ENCODE measurements at regions not wholly inside any gene's neighbourhood (a gene's known extent, or its start where the extent isn't known, plus 50 kb on each side); places are given as distances from the start of the nearest gene placed in this dataset.
"Not testable (repeated sequence)": the region's sequence is repeated elsewhere in the genome, so short reads cannot be mapped to it uniquely, and the experiment has no call there.

GRCh38 chr7:63065684-63066083 is 933.0 kb upstream of the ZNF722 start:
- FAIRE-seq (no peak), DNase-seq (ENCODE audit: low read depth, low spot score) (no peak)
- ChIA-PET POLR2A (no interaction called here), CTCF (no interaction called here)
- H3K4me2 ChIP-seq (ENCODE audit: insufficient read depth, low read length), result no peak overlapping the region
- no peaks in the 10 kb centered on the region for H3K79me2 ChIP-seq (ENCODE audit: control insufficient read depth, insufficient read depth, low read length)
- no peaks in the 10 kb centered on the region for H4K20me1 ChIP-seq (replicated peaks; ENCODE audit: control insufficient read depth, extremely low read depth, insufficient read depth, low read length)
- no peaks in the 10 kb centered on the region for H3K9me1 ChIP-seq (replicated peaks; ENCODE audit: control insufficient read depth, extremely low read depth, insufficient read depth, low read length)
- H2AFZ ChIP-seq (ENCODE audit: low read depth, low read length), result no peak overlapping the region
- H3K36me3 ChIP-seq (ENCODE audit: control insufficient read depth in 2 of 2, extremely low read depth in 1 of 2, insufficient read depth in 2 of 2, low read length in 2 of 2), result no peaks in the 10 kb centered on the region
- TF ChIP-seq MAX (IDR thresholded peaks at IDR 0.05; ENCODE audit: insufficient read depth, insufficient read length) (no peak), EZH2 (IDR thresholded peaks at IDR 0.05; ENCODE audit: borderline replicate concordance, low read depth, low read length, severe bottlenecking) (no peak), POLR2AphosphoS5 (IDR thresholded peaks at IDR 0.05; ENCODE audit: insufficient read depth, low read depth, low read length) (no peak), MYC (IDR thresholded peaks at IDR 0.05; ENCODE audit: low read depth, low read length) (no peak), CTCF (IDR thresholded peaks at IDR 0.05; ENCODE audit: extremely low read depth in 1 of 2, insufficient read depth in 1 of 2, low read depth in 1 of 2, low read length in 2 of 2) (no peak), GATA2 (IDR thresholded peaks at IDR 0.05; ENCODE audit: insufficient read depth, insufficient read length, low read depth, low read length) (no peak), JUN (IDR thresholded peaks at IDR 0.05; ENCODE audit: borderline replicate concordance, insufficient read depth, insufficient read length, low read depth) (no peak), POLR2A (IDR thresholded peaks at IDR 0.05; ENCODE audit: low read depth, low read length) (no peak), FOS (IDR thresholded peaks at IDR 0.05; ENCODE audit: borderline replicate concordance, insufficient read depth, low read length) (no peak)
- H3K4me3 ChIP-seq (replicated peaks in 1 of 3; ENCODE audit: insufficient read depth in 1 of 3, low read depth in 1 of 3, low read length in 3 of 3), result no peak overlapping the region
- no peak overlapping the region for H3K27ac ChIP-seq (ENCODE audit: insufficient read depth, low read depth, low read length)
- intact Hi-C loops (cut with micrococcal nuclease), result no loop called here
- no peak overlapping the region for H3K9ac ChIP-seq (replicated peaks; ENCODE audit: extremely low read depth, insufficient read depth, low read length)
- H3K9me3 ChIP-seq (replicated peaks; ENCODE audit: control insufficient read depth, insufficient read depth, low read length), result no peaks in the 10 kb centered on the region
- H3K4me1 ChIP-seq (ENCODE audit: control insufficient read depth, extremely low read depth, insufficient read depth, low read length), result no peaks in the 10 kb centered on the region
- BruUV-seq (replicated peaks), result no TSS peak
- dilution Hi-C loops (cut with MboI; ENCODE audit: extremely low pct_ligation_motif_present, low sequenced_read_pairs), result no loop called here
- no peaks in the 10 kb centered on the region for H3K27me3 ChIP-seq (ENCODE audit: control insufficient read depth in 2 of 2, insufficient read depth in 2 of 2, low read length in 2 of 2)

- H3K27ac ChIP-seq (ENCODE audit: insufficient read depth, low read depth, low read length); H4K20me1 ChIP-seq (replicated peaks; ENCODE audit: control insufficient read depth, extremely low read depth, insufficient read depth, low read length); H3K9me3 ChIP-seq (replicated peaks; ENCODE audit: control insufficient read depth, insufficient read depth, low read length); CTCF ChIA-PET; DNase-seq (ENCODE audit: low read depth, low spot score); H3K36me3 ChIP-seq (ENCODE audit: control insufficient read depth in 2 of 2, extremely low read depth in 1 of 2, insufficient read depth in 2 of 2, low read length in 2 of 2); H3K79me2 ChIP-seq (ENCODE audit: control insufficient read depth, insufficient read depth, low read length); BruUV-seq (replicated peaks); FAIRE-seq; intact Hi-C loops (cut with micrococcal nuclease); H2AFZ ChIP-seq (ENCODE audit: low read depth, low read length); POLR2A ChIA-PET; H3K4me3 ChIP-seq (replicated peaks in 1 of 3; ENCODE audit: insufficient read depth in 1 of 3, low read depth in 1 of 3, low read length in 3 of 3); H3K9me1 ChIP-seq (replicated peaks; ENCODE audit: control insufficient read depth, extremely low read depth, insufficient read depth, low read length); H3K4me1 ChIP-seq (ENCODE audit: control insufficient read depth, extremely low read depth, insufficient read depth, low read length); H3K4me2 ChIP-seq (ENCODE audit: insufficient read depth, low read length); H3K27me3 ChIP-seq (ENCODE audit: control insufficient read depth in 2 of 2, insufficient read depth in 2 of 2, low read length in 2 of 2); H3K9ac ChIP-seq (replicated peaks; ENCODE audit: extremely low read depth, insufficient read depth, low read length); dilution Hi-C loops (cut with MboI; ENCODE audit: extremely low pct_ligation_motif_present, low sequenced_read_pairs): not testable (repeated sequence)
Observed at GRCh38 chr7:63066235-63066634, 932.4 kb upstream of the ZNF722 start.

All from endothelial cell of umbilical vein (primary cell).